ENCODE measurements at regions not wholly inside any gene's neighbourhood (a gene's known extent, or its start where the extent isn't known, plus 50 kb on each side); places are given as distances from the start of the nearest gene placed in this dataset.

GRCh38 chr12:64951944-64952343 lies 127.5 kb downstream of the TBC1D30 start:
- no peaks in the 10 kb centered on the region for H3K9me3 ChIP-seq (ENCODE audit: insufficient read depth, low read depth, low read length)

GRCh38 chr12:64955746-64956145 lies 131.3 kb downstream of the TBC1D30 start:
- peaks cover 80% of the 10 kb centered on the region for H3K27me3 ChIP-seq (ENCODE audit: insufficient read depth, low read length, poor library complexity, severe bottlenecking)
- H3K4me1 ChIP-seq (ENCODE audit: insufficient read depth, low read length, poor library complexity, severe bottlenecking) = peaks cover 6% of the 10 kb centered on the region
- H3K9me2 ChIP-seq (replicated peaks; ENCODE audit: low read depth, low read length) = no peaks in the 10 kb centered on the region
- no peak overlapping the region for H2AFZ ChIP-seq (ENCODE audit: low read length)
- no peak overlapping the region for H3K4me3 ChIP-seq (ENCODE audit: low read length, poor library complexity, severe bottlenecking)
- H3F3A ChIP-seq (ENCODE audit: low read depth) = no peaks in the 10 kb centered on the region
- H3K9ac ChIP-seq (ENCODE audit: low read depth, low read length, poor library complexity, severe bottlenecking) = no peak overlapping the region
- H3K9me3 ChIP-seq (ENCODE audit: insufficient read depth, low read depth, low read length) = no peaks in the 10 kb centered on the region
- TF ChIP-seq EZH2phosphoT487 (IDR thresholded peaks at IDR 0.05; ENCODE audit: borderline replicate concordance) = no peak
- no peak for TF ChIP-seq CTCF (conservative IDR thresholded peaks at IDR 0.05; ENCODE audit: low read length)
- no peaks in the 10 kb centered on the region for H3K36me3 ChIP-seq (ENCODE audit: insufficient read depth, low read length)
- no peak overlapping the region for H3K4me2 ChIP-seq (ENCODE audit: low read depth, low read length, poor library complexity, severe bottlenecking)
- no peaks in the 10 kb centered on the region for H4K20me1 ChIP-seq (ENCODE audit: insufficient read depth, low read length, poor library complexity, severe bottlenecking)
- no peaks in the 10 kb centered on the region for H3K79me2 ChIP-seq (ENCODE audit: insufficient read depth, low read length)

More at GRCh38 chr12:64951944-64952343, 127.5 kb downstream of the TBC1D30 start:
- Histone ChIP-seq H3K27me3 (ENCODE audit: insufficient read depth, low read length, poor library complexity, severe bottlenecking) (peaks cover 91% of the 10 kb centered on the region), H3K4me3 (ENCODE audit: low read length, poor library complexity, severe bottlenecking) (no peak overlapping the region), H2AFZ (ENCODE audit: low read length) (no peak overlapping the region), H3K4me1 (ENCODE audit: insufficient read depth, low read length, poor library complexity, severe bottlenecking) (peaks cover 6% of the 10 kb centered on the region), H4K20me1 (ENCODE audit: insufficient read depth, low read length, poor library complexity, severe bottlenecking) (no peaks in the 10 kb centered on the region), H3K9ac (ENCODE audit: low read depth, low read length, poor library complexity, severe bottlenecking) (no peak overlapping the region), H3K9me2 (replicated peaks; ENCODE audit: low read depth, low read length) (no peaks in the 10 kb centered on the region), H3F3A (ENCODE audit: low read depth) (no peaks in the 10 kb centered on the region), H3K79me2 (ENCODE audit: insufficient read depth, low read length) (no peaks in the 10 kb centered on the region), H3K4me2 (ENCODE audit: low read depth, low read length, poor library complexity, severe bottlenecking) (no peak overlapping the region), H3K36me3 (ENCODE audit: insufficient read depth, low read length) (no peaks in the 10 kb centered on the region)
- TF ChIP-seq EZH2phosphoT487 (IDR thresholded peaks at IDR 0.05; ENCODE audit: borderline replicate concordance) (no peak), CTCF (conservative IDR thresholded peaks at IDR 0.05; ENCODE audit: low read length) (no peak)

DNA sequence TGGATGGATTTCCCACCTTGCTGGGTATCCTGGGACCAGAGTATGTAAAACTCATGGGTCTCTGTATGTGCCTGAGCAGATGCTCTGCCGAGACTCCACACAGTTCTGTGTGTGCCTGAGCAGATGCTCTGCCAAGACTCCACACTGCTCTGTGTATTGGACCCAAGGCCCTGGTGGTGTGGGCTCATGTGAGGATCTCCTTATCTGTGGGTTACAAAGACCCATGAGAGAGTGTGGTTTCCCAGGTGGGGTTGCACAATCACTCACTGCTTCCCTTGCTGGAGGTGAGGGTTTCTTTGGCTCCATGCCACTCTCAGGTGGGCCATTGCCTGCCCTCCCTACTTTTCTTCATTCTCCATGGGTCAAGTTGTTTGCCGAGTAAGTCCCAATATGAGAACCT lies 141.5 kb downstream of the TBC1D30 start:
- Histone ChIP-seq H3K9me3 (ENCODE audit: insufficient read depth, low read depth, low read length) (no peaks in the 10 kb centered on the region), H3K36me3 (ENCODE audit: insufficient read depth, low read length) (no peaks in the 10 kb centered on the region), H3K9ac (ENCODE audit: low read depth, low read length, poor library complexity, severe bottlenecking) (no peak overlapping the region), H3K79me2 (ENCODE audit: insufficient read depth, low read length) (no peaks in the 10 kb centered on the region), H3F3A (ENCODE audit: low read depth) (no peaks in the 10 kb centered on the region), H2AFZ (ENCODE audit: low read length) (no peak overlapping the region), H3K27me3 (ENCODE audit: insufficient read depth, low read length, poor library complexity, severe bottlenecking) (no peaks in the 10 kb centered on the region), H3K4me1 (ENCODE audit: insufficient read depth, low read length, poor library complexity, severe bottlenecking) (no peaks in the 10 kb centered on the region), H3K4me3 (ENCODE audit: low read length, poor library complexity, severe bottlenecking) (no peak overlapping the region), H3K9me2 (replicated peaks; ENCODE audit: low read depth, low read length) (no peaks in the 10 kb centered on the region), H3K4me2 (ENCODE audit: low read depth, low read length, poor library complexity, severe bottlenecking) (no peak overlapping the region), H4K20me1 (ENCODE audit: insufficient read depth, low read length, poor library complexity, severe bottlenecking) (no peaks in the 10 kb centered on the region)
- TF ChIP-seq CTCF (conservative IDR thresholded peaks at IDR 0.05; ENCODE audit: low read length) = no peak
- TF ChIP-seq EZH2phosphoT487 (IDR thresholded peaks at IDR 0.05; ENCODE audit: borderline replicate concordance) = no peak

Data from Loucy (cell line).